ENCODE measurements at regions not wholly inside any gene's neighbourhood (a gene's known extent, or its start where the extent isn't known, plus 50 kb on each side); places are given as distances from the start of the nearest gene placed in this dataset.

DNA sequence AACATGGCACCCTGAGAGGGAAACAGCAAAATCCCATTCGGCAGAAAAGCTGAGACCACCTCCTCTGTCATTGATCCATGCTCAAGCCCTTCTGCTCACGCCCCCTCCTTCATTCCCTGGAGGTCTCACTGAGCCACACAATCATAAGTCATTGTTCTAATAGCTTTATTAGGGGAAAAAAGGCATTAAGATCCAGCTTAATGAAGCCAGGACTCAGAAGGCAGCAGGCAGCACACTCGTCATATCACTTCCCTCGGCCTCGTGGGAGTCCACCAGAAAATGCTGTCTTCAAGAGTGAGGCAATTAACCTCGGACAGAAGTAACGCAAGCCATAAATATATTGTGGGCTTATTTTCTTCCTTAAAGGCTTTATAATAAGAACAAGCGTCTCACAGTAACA is 153.9 kb upstream of the PPP2R3A start:
- ATAC-seq (ENCODE audit: low read depth) (no peak), DNase-seq (no peak)
- intact Hi-C loops (cut with micrococcal nuclease) (no loop called here), dilution Hi-C loops (cut with HindIII; ENCODE audit: low sequenced_read_pairs, unreplicated experiment) (no loop called here), in situ Hi-C loops (cut with MboI; ENCODE audit: low sequenced_read_pairs) (no loop called here)
- H2AK9ac ChIP-seq (replicated peaks; ENCODE audit: low read depth, low read length, poor library complexity) = no peak overlapping the region
- ChIA-PET POLR2A (ENCODE audit: unreplicated experiment) (no interaction called here), CTCF (no interaction called here)
- no peak overlapping the region for H3K4me2 ChIP-seq (ENCODE audit: low read depth, low read length)
- H4K5ac ChIP-seq (ENCODE audit: low read depth, low read length) = no peak overlapping the region
- no peak overlapping the region for H3K18ac ChIP-seq (ENCODE audit: low read depth, low read length)
- no peak overlapping the region for H2AK5ac ChIP-seq (ENCODE audit: low read depth, low read length)
- no peak overlapping the region for H3K4me3 ChIP-seq (ENCODE audit: insufficient read depth, low read depth, low read length)
- no peak overlapping the region for H4K91ac ChIP-seq (ENCODE audit: insufficient read depth, low read depth, low read length)
- no peaks in the 10 kb centered on the region for H3K36me3 ChIP-seq (ENCODE audit: control insufficient read depth, insufficient read depth, low read length)
- H3K27ac ChIP-seq (ENCODE audit: insufficient read depth, low read length) = no peak overlapping the region
- no peak overlapping the region for H2BK15ac ChIP-seq (ENCODE audit: low read depth, low read length)
- H2BK120ac ChIP-seq (ENCODE audit: low read depth, low read length) = no peak overlapping the region
- H3K23ac ChIP-seq (ENCODE audit: low read depth, low read length) = no peak overlapping the region
- no peaks in the 10 kb centered on the region for H3K79me1 ChIP-seq (ENCODE audit: low read depth in 1 of 2, low read length in 2 of 2)
- no peak overlapping the region for H3K14ac ChIP-seq (replicated peaks; ENCODE audit: low read depth, low read length)
- no peak overlapping the region for H2BK5ac ChIP-seq (ENCODE audit: low read depth, low read length, poor library complexity, severe bottlenecking)
- H2AFZ ChIP-seq (replicated peaks; ENCODE audit: low read length, poor library complexity) = no peak overlapping the region
- no peaks in the 10 kb centered on the region; the same call in 1 of the 2 replicates for H3K27me3 ChIP-seq (ENCODE audit: control insufficient read depth, insufficient read depth, low read length)
- H3K9ac ChIP-seq (ENCODE audit: low read depth, low read length) = no peak overlapping the region
- no peak overlapping the region for H3K56ac ChIP-seq (ENCODE audit: extremely low read depth, insufficient read depth, low read length)
- H4K20me1 ChIP-seq (ENCODE audit: insufficient read depth, low read length) = no peaks in the 10 kb centered on the region
- no peaks in the 10 kb centered on the region for H3K9me1 ChIP-seq (ENCODE audit: insufficient read depth, low read length)
- no TSS peak for BruUV-seq (replicated peaks)
- TF ChIP-seq CEBPB (IDR thresholded peaks at IDR 0.05; ENCODE audit: low read depth, low read length) (no peak), FOS (IDR thresholded peaks at IDR 0.05; ENCODE audit: low read depth, low read length) (no peak), MXI1 (IDR thresholded peaks at IDR 0.05; ENCODE audit: borderline replicate concordance, low read depth, low read length) (no peak), POLR2A (IDR thresholded peaks at IDR 0.05; ENCODE audit: low read depth, low read length) (no peak), MAZ (IDR thresholded peaks at IDR 0.05; ENCODE audit: borderline replicate concordance, low read depth, low read length) (no peak), CHD1 (IDR thresholded peaks at IDR 0.05; ENCODE audit: low read depth, low read length) (no peak), NFE2L2 (IDR thresholded peaks at IDR 0.05; ENCODE audit: low read depth, low read length) (no peak), BHLHE40 (IDR thresholded peaks at IDR 0.05; ENCODE audit: low read depth, low read length) (no peak), SMC3 (IDR thresholded peaks at IDR 0.05; ENCODE audit: low read depth, low read length) (no peak)
- TF ChIP-seq, protein P1, sequence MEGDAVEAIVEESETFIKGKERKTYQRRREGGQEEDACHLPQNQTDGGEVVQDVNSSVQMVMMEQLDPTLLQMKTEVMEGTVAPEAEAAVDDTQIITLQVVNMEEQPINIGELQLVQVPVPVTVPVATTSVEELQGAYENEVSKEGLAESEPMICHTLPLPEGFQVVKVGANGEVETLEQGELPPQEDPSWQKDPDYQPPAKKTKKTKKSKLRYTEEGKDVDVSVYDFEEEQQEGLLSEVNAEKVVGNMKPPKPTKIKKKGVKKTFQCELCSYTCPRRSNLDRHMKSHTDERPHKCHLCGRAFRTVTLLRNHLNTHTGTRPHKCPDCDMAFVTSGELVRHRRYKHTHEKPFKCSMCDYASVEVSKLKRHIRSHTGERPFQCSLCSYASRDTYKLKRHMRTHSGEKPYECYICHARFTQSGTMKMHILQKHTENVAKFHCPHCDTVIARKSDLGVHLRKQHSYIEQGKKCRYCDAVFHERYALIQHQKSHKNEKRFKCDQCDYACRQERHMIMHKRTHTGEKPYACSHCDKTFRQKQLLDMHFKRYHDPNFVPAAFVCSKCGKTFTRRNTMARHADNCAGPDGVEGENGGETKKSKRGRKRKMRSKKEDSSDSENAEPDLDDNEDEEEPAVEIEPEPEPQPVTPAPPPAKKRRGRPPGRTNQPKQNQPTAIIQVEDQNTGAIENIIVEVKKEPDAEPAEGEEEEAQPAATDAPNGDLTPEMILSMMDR (conservative IDR thresholded peaks at IDR 0.05; ENCODE audit: low read depth, low read length) = no peak
- TF ChIP-seq, protein P2, sequence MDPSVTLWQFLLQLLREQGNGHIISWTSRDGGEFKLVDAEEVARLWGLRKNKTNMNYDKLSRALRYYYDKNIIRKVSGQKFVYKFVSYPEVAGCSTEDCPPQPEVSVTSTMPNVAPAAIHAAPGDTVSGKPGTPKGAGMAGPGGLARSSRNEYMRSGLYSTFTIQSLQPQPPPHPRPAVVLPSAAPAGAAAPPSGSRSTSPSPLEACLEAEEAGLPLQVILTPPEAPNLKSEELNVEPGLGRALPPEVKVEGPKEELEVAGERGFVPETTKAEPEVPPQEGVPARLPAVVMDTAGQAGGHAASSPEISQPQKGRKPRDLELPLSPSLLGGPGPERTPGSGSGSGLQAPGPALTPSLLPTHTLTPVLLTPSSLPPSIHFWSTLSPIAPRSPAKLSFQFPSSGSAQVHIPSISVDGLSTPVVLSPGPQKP (IDR thresholded peaks at IDR 0.05; ENCODE audit: borderline replicate concordance, low read depth, low read length) = no peak
- H3K4me1 ChIP-seq (ENCODE audit: control insufficient read depth, insufficient read depth, low read length) = no peaks in the 10 kb centered on the region
- no peaks in the 10 kb centered on the region for H3K9me3 ChIP-seq (ENCODE audit: control insufficient read depth, insufficient read depth, low read length)
- H3K4ac ChIP-seq (ENCODE audit: low read depth, low read length) = no peak overlapping the region
- WGBS, 2 experiments (ENCODE audit: extremely low coverage in 2 of 2, insufficient read length in 1 of 2) = no CpG with 5 or more reads among the region's 8 CpGs
- H4K8ac ChIP-seq (ENCODE audit: low read depth in 2 of 2, low read length in 2 of 2) = no peak overlapping the region
- H2BK20ac ChIP-seq (ENCODE audit: low read depth, low read length) = no peak overlapping the region
